ENCODE measurements at regions not wholly inside any gene's neighbourhood (a gene's known extent, or its start where the extent isn't known, plus 50 kb on each side); places are given as distances from the start of the nearest gene placed in this dataset.

DNA sequence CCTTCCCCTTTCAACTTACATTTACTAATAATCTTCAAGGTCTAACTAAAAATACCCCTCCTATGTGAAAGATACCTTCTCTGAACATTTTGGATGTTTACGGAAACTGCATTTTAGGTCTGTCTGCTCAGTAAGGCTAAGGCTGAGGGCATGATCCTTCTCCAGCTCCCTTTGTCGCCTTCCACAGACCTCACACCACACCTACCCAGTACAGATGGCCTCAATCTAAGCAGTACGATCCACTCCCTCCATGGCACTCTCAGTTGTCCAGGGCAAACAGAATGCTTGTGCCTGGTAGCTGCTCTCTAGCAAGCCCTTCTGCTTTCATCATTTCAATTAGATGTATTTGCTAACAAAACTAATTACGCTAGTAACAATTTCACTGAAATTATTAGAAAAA lies 178.3 kb downstream of the CNTN3 start:
- Histone ChIP-seq H4K8ac (replicated peaks; ENCODE audit: insufficient read length, low read depth, low read length) (no peak overlapping the region), H3K56ac (ENCODE audit: insufficient read length, low read depth, low read length) (no peak overlapping the region), H3K4me2 (ENCODE audit: insufficient read depth, insufficient read length, low read length) (no peak overlapping the region), H3K18ac (ENCODE audit: insufficient read length, low read depth, low read length) (no peak overlapping the region), H2BK5ac (ENCODE audit: insufficient read length, low read length) (no peak overlapping the region), H3K27me3 (ENCODE audit: insufficient read depth, low read length) (no peaks in the 10 kb centered on the region), H3K9ac (ENCODE audit: extremely low read depth, insufficient read length, low read length) (no peak overlapping the region), H2AK5ac (ENCODE audit: insufficient read length, low read length) (no peak overlapping the region), H3K4ac (ENCODE audit: low read depth, low read length) (no peak overlapping the region), H3T11ph (ENCODE audit: low read length) (no peak overlapping the region), H3K79me1 (ENCODE audit: insufficient read depth, low read depth, low read length, poor library complexity, severe bottlenecking) (no peaks in the 10 kb centered on the region), H3K14ac (ENCODE audit: insufficient read depth, low read length) (no peak overlapping the region), H3K4me1 (ENCODE audit: insufficient read depth, low read length) (no peaks in the 10 kb centered on the region), H2BK120ac (ENCODE audit: low read depth, low read length, poor library complexity, severe bottlenecking) (no peak overlapping the region), H3K23ac (ENCODE audit: insufficient read length, low read depth, low read length) (no peak overlapping the region), H4K91ac (ENCODE audit: insufficient read length, low read depth, low read length) (no peak overlapping the region), H3K23me2 (ENCODE audit: insufficient read length, low read depth, low read length, poor library complexity, severe bottlenecking) (no peaks in the 10 kb centered on the region), H2BK15ac (ENCODE audit: low read depth, low read length) (no peak overlapping the region), H2AFZ (ENCODE audit: low read length) (no peak overlapping the region), H3K27ac (ENCODE audit: insufficient read length, low read depth, low read length) (no peak overlapping the region), H3K79me2 (ENCODE audit: insufficient read depth, low read length) (no peaks in the 10 kb centered on the region), H4K20me1 (ENCODE audit: control insufficient read depth, insufficient read depth, insufficient read length) (no peaks in the 10 kb centered on the region), H2BK12ac (ENCODE audit: insufficient read length, low read depth, low read length) (no peak overlapping the region), H3K9me3 (ENCODE audit: control insufficient read depth, low read depth, low read length) (no peaks in the 10 kb centered on the region), H2BK20ac (ENCODE audit: low read depth, low read length, poor library complexity, severe bottlenecking) (no peak overlapping the region), H4K5ac (ENCODE audit: insufficient read length, low read depth, low read length) (no peak overlapping the region)
- no peaks in the 10 kb centered on the region for H3K4me1 Mint-ChIP-seq
- peak overlapping the region in 1 of 3 experiments; percentile 76; a peak in 2 of 7 replicates for H3K27ac Mint-ChIP-seq
- no CpG with 5 or more reads among the region's 4 CpGs for WGBS (ENCODE audit: extremely low coverage, insufficient read length, low lambda C conversion rate)
- H3K4me3 Mint-ChIP-seq: no peak overlapping the region
- H3K9me3 Mint-ChIP-seq: no peaks in the 10 kb centered on the region
- DNase-seq: no peak
- no peaks in the 10 kb centered on the region for H3K27me3 Mint-ChIP-seq (ENCODE audit: low read depth)
- TF ChIP-seq, protein P1, sequence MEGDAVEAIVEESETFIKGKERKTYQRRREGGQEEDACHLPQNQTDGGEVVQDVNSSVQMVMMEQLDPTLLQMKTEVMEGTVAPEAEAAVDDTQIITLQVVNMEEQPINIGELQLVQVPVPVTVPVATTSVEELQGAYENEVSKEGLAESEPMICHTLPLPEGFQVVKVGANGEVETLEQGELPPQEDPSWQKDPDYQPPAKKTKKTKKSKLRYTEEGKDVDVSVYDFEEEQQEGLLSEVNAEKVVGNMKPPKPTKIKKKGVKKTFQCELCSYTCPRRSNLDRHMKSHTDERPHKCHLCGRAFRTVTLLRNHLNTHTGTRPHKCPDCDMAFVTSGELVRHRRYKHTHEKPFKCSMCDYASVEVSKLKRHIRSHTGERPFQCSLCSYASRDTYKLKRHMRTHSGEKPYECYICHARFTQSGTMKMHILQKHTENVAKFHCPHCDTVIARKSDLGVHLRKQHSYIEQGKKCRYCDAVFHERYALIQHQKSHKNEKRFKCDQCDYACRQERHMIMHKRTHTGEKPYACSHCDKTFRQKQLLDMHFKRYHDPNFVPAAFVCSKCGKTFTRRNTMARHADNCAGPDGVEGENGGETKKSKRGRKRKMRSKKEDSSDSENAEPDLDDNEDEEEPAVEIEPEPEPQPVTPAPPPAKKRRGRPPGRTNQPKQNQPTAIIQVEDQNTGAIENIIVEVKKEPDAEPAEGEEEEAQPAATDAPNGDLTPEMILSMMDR (conservative IDR thresholded peaks at IDR 0.05): no peak
- H3K36me3 Mint-ChIP-seq (ENCODE audit: insufficient read depth in 1 of 3, low read depth in 3 of 3): no peaks in the 10 kb centered on the region

Data from H9 (cell line).